Tibial nerve (tissue), 4 donors: ENCODE measurements at regions not wholly inside any gene's neighbourhood (a gene's known extent, or its start where the extent isn't known, plus 50 kb on each side); places are given as distances from the start of the nearest gene placed in this dataset.

ENCODE experiments used
- DNase-seq, 2 donors: peaks; one replicate each; pipeline ENCODE4 v3.0.0-alpha.2; 2019; ENCODE audit warnings: low spot score in 2 of 2
- H3K27ac ChIP-seq, 4 donors: fragments of 200-600 bp; sonication (generic) in 3 of 4; one replicate each; pipeline ENCODE4 v1.5.1; 2017 to 2019; ENCODE audit warnings: mild to moderate bottlenecking in 1 of 4
- H3K27me3 ChIP-seq, 2 donors: fragments of 200-600 bp; sonication (generic) in 1 of 2; one replicate each; pipeline versions ENCODE4 v1.5.1 to v1.6.0; 2017 to 2019
- H3K36me3 ChIP-seq, 3 donors: fragments of 200-600 bp; sonication (generic); one replicate each; pipeline ENCODE4 v1.5.1; 2018 to 2019
- H3K4me1 ChIP-seq, 4 donors: fragments of 200-600 bp; sonication (generic) in 3 of 4; one replicate each; pipeline ENCODE4 v1.5.1; 2017 to 2019
- H3K4me3 ChIP-seq, 4 donors: fragments of 200-600 bp; sonication (generic) in 3 of 4; one replicate each; pipeline ENCODE4 v1.5.1; 2017 to 2019; ENCODE audit warnings: mild to moderate bottlenecking in 1 of 4, moderate library complexity in 1 of 4
- H3K9me3 ChIP-seq, 4 donors: fragments of 200-600 bp; sonication (generic) in 3 of 4; one replicate each; pipeline ENCODE4 v1.5.1; 2017 to 2019
- EP300 ChIP-seq, 2 donors: sonication (generic); formaldehyde crosslinking; IDR thresholded peaks; one replicate each; pipeline ENCODE4 v1.6.1; 2017; ENCODE audit warnings: antibody characterized with exemption in 2 of 2, mild to moderate bottlenecking in 1 of 2
- POLR2A ChIP-seq, 2 donors: fragments of 450-650 bp; IDR thresholded peaks; one replicate each; pipeline ENCODE4 v1.6.1; 2017; ENCODE audit warnings: antibody characterized with exemption in 2 of 2, mild to moderate bottlenecking in 2 of 2, moderate library complexity in 2 of 2
- WGBS, 2 donors: methylation state at CpG; one replicate each; pipeline ENCODE4 v1.1.5; 2018; 5-methylcytosine and 5-hydroxymethylcytosine counted together
- TF ChIP-seq, protein P1 (sequence below), 5 experiments: fragments of 200-600 bp in 3 of 5; fragments of 450-650 bp in 2 of 5; sonication (generic) in 3 of 5; IDR thresholded peaks; one replicate each; pipeline ENCODE4 v1.5.1; 2016 to 2019; ENCODE audit warnings: antibody characterized with exemption in 5 of 5, mild to moderate bottlenecking in 3 of 5, moderate library complexity in 2 of 5

DNA sequence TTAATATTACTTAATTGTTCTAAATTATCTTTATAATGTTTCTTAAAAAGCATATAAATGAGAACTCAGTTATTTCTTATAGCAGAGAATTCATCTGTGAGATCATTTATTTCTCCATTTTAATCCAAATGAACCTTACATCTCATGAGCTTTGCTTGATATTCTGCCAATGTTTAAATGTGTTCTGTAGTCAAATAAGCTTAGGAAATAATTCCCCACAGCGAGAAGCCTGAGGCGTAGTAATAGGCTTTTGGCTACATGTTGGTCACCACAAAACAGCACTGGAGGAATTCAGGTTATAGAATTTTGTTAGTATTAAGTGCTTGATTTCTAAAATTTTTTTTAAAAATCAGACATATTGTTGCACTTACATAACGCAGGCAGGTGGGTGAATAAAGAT lies 585.3 kb upstream of the RORB start:
- Histone ChIP-seq H3K9me3 (no peaks in the 10 kb centered on the region), H3K4me3 (no peak overlapping the region), H3K27me3 (no peaks in the 10 kb centered on the region), H3K27ac (no peak overlapping the region), H3K4me1 (peaks cover 0 to 5% (median 0%) of the 10 kb centered on the region in 4 donors), H3K36me3 (no peaks in the 10 kb centered on the region)
- WGBS, 2 donors, result 67 to 70% methylated on average over 3 of the region's 3 CpGs
- no peak for TF ChIP-seq EP300 (IDR thresholded peaks at IDR 0.05)
- TF ChIP-seq POLR2A (IDR thresholded peaks at IDR 0.05), result no peak
- TF ChIP-seq, protein P1, sequence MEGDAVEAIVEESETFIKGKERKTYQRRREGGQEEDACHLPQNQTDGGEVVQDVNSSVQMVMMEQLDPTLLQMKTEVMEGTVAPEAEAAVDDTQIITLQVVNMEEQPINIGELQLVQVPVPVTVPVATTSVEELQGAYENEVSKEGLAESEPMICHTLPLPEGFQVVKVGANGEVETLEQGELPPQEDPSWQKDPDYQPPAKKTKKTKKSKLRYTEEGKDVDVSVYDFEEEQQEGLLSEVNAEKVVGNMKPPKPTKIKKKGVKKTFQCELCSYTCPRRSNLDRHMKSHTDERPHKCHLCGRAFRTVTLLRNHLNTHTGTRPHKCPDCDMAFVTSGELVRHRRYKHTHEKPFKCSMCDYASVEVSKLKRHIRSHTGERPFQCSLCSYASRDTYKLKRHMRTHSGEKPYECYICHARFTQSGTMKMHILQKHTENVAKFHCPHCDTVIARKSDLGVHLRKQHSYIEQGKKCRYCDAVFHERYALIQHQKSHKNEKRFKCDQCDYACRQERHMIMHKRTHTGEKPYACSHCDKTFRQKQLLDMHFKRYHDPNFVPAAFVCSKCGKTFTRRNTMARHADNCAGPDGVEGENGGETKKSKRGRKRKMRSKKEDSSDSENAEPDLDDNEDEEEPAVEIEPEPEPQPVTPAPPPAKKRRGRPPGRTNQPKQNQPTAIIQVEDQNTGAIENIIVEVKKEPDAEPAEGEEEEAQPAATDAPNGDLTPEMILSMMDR (IDR thresholded peaks at IDR 0.05), result no peak
- no peak for DNase-seq

DNA sequence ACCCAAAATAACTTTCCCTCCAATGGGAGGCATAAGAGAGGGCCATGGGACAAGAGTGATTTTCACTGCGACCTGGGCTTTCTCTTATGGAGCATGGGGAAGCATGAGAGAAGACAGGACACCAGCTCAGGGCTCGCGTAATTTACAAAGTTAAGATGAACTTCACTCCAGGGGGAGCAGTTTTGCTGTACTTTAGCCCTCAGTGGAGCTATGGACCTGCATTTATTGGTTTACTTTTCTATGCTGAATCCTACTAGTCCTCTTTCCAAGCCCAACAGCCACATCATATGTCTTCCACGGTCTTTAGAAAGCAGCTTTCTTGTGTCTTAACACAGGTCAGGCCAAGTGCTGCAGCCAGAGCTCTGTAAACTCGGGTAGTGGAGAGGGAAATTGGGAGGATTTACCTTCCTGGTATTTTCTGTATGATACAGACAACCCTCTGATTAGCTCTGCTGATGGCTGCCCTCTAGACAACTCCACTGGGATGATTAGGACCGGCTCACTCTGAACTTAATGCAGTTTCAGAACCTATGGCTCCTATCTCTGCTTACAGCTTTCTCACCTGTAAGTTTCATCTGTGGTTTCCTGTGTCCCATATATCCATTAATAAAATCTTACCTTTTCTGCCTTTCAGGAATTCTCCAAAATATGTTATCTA lies 581.0 kb upstream of the RORB start:
- Histone ChIP-seq H3K27ac (no peak overlapping the region), H3K4me1 (no peaks in the 10 kb centered on the region), H3K27me3 (no peaks in the 10 kb centered on the region), H3K36me3 (no peaks in the 10 kb centered on the region), H3K9me3 (no peaks in the 10 kb centered on the region), H3K4me3 (no peak overlapping the region)
- TF ChIP-seq POLR2A (IDR thresholded peaks at IDR 0.05) (no peak), EP300 (IDR thresholded peaks at IDR 0.05) (no peak)
- TF ChIP-seq, protein P1 (IDR thresholded peaks at IDR 0.05), result no peak
- 62 to 65% methylated on average over 6 of the region's 6 CpGs for WGBS, 2 donors
- no peak for DNase-seq

DNA sequence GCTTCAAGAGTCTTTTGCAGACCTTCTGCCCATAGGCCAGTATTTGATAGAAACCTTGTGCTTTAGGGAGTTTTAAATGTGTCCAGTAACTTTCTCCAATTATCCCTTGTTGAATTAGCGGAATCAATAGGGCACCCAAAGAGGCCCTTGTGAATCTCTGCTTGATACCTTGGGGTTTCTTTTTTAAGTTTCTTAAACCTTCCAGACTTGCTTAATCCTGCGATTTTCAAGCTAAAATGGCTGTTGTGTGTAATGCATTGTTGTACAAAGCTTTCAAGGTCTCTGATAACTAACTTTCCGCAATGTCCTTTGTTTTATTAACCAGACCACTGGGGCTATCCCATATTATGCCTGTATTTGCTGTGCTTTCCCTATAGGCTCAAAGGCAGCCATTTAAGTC lies 577.4 kb upstream of the RORB start:
- H3K4me1 ChIP-seq, result no peaks in the 10 kb centered on the region
- 95 to 100% methylated on average over 3 of the region's 3 CpGs for WGBS, 2 donors
- no peaks in the 10 kb centered on the region for H3K36me3 ChIP-seq
- H3K27me3 ChIP-seq, result no peaks in the 10 kb centered on the region
- H3K9me3 ChIP-seq, result no peaks in the 10 kb centered on the region
- H3K4me3 ChIP-seq, result no peak overlapping the region
- TF ChIP-seq EP300 (IDR thresholded peaks at IDR 0.05) (no peak), POLR2A (IDR thresholded peaks at IDR 0.05) (no peak)
- TF ChIP-seq, protein P1 (IDR thresholded peaks at IDR 0.05), result no peak
- no peak overlapping the region for H3K27ac ChIP-seq
- DNase-seq, result no peak

DNA sequence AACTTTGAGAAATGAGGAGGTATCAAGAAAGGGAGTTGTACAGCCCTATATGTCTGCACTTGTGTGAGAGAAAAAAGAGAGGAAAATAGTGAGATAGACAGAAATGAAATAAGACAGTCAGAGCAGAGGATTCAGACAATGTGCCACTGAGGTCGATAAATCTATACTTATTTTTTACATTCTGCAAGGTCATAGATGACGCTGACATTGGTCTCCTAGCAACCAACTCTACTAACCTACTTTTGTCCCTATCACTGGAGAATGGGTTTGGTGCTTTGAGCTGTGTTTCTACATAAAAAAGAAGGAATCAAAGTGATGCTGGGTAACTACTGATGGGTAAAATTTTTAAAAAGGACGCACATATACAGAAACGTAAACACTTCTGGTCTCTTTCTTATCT lies 573.3 kb upstream of the RORB start:
- WGBS, 2 donors, result 77 to 78% methylated on average over 4 of the region's 4 CpGs
- H3K36me3 ChIP-seq, result no peaks in the 10 kb centered on the region
- no peak for DNase-seq
- no peak overlapping the region for H3K27ac ChIP-seq
- H3K4me3 ChIP-seq, result no peak overlapping the region
- TF ChIP-seq, protein P1 (IDR thresholded peaks at IDR 0.05), result no peak
- TF ChIP-seq POLR2A (IDR thresholded peaks at IDR 0.05) (no peak), EP300 (IDR thresholded peaks at IDR 0.05) (no peak)
- H3K9me3 ChIP-seq, result no peaks in the 10 kb centered on the region
- H3K27me3 ChIP-seq, result no peaks in the 10 kb centered on the region
- H3K4me1 ChIP-seq, result no peaks in the 10 kb centered on the region

DNA sequence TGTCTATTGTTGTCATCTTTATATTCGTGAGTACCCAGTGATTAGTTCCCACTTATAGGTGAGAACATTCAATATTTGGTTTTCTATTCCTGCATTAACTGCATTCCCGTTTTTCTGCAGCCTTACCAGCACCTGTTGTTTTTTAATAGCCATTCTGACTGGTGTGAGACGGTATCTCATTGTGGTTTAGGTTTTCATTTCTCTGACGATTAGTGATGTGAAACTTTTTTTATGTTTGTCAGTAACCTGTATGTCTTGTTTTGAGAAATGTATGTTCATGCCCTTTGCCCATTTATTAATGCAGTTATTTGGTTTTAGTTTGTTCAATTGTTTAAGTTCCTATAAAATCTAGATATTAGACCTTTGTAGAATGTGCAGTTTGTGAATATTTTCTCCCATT lies 546.0 kb upstream of the RORB start:
- Histone ChIP-seq H3K27me3 (no peaks in the 10 kb centered on the region), H3K27ac (no peak overlapping the region), H3K4me1 (no peaks in the 10 kb centered on the region), H3K9me3 (no peaks in the 10 kb centered on the region), H3K36me3 (no peaks in the 10 kb centered on the region), H3K4me3 (no peak overlapping the region)
- 79 to 84% methylated on average over 4 of the region's 4 CpGs for WGBS, 2 donors
- TF ChIP-seq EP300 (IDR thresholded peaks at IDR 0.05) (no peak), POLR2A (IDR thresholded peaks at IDR 0.05) (no peak)
- TF ChIP-seq, protein P1 (IDR thresholded peaks at IDR 0.05), result no peak
- DNase-seq, result no peak
